BE2C (cell line): ENCODE measurements at regions not wholly inside any gene's neighbourhood (a gene's known extent, or its start where the extent isn't known, plus 50 kb on each side); places are given as distances from the start of the nearest gene placed in this dataset.

Source experiments
- DNase-seq: peaks from one replicate; pipeline ENCODE4 v3.0.0-alpha.2; 2020
- H3K27me3 ChIP-seq: fragments of 250-450 bp; sonication (Bioruptor Pico); 2 replicates; pipeline ENCODE4 v1.5.1; 2020; ENCODE audit warnings: mild to moderate bottlenecking
- H3K36me3 ChIP-seq: fragments of 250-450 bp; sonication (Bioruptor Pico); 2 replicates; pipeline ENCODE4 v1.5.1; 2020; ENCODE audit warnings: mild to moderate bottlenecking
- H3K4me1 ChIP-seq: fragments of 250-450 bp; sonication (Bioruptor Pico); 2 replicates; pipeline ENCODE4 v1.5.1; 2020
- H3K4me3 ChIP-seq: 2 replicates; pipeline ENCODE4 v1.5.1; 2011; ENCODE audit warnings: low read depth, low read length
- H3K9me3 ChIP-seq: fragments of 250-450 bp; sonication (Bioruptor Pico); 2 replicates; pipeline ENCODE4 v1.5.1; 2020
- TF ChIP-seq, protein P1 (sequence below): IDR thresholded peaks from 2 replicates; pipeline ENCODE4 v1.5.1; 2012; ENCODE audit warnings: mild to moderate bottlenecking, low read depth, low read length

DNA sequence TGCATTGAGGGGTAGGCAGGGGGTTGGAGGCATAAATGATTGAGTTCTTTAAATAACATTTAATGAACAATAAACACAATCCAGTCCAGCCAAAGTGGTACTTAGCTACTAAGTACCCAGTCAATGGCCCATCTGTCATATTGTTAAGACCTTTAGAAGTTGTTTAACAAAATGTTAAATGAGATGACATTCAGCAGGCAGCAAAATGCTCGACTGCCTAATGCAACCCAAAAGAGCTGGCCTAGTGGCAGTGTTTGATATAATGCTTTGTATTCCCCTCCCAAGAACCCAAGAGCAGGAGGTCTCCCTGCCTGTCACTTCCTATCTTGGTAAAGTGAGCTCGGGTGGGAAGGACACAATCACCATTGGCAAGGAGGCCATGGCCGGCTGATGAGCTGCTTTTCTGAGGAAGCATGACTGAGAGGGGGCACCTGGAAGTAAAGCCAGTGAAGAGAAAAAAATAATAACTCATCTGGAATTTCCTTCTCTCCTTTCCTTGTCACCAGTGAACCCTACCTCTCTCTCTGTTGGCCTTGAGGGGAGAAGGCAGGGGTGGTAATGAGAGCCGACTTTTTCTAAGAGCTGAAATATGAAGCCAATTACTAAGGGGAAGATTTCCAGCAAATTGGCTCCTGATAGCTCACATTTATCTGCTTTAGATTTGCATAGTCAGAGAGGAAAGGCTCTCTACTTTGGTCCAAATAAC is 140.6 kb downstream of the C1D start:
- Histone ChIP-seq H3K4me3 (no peak overlapping the region), H3K9me3 (no peaks in the 10 kb centered on the region), H3K4me1 (no peaks in the 10 kb centered on the region), H3K27me3 (no peaks in the 10 kb centered on the region), H3K36me3 (no peaks in the 10 kb centered on the region)
- TF ChIP-seq, protein P1, sequence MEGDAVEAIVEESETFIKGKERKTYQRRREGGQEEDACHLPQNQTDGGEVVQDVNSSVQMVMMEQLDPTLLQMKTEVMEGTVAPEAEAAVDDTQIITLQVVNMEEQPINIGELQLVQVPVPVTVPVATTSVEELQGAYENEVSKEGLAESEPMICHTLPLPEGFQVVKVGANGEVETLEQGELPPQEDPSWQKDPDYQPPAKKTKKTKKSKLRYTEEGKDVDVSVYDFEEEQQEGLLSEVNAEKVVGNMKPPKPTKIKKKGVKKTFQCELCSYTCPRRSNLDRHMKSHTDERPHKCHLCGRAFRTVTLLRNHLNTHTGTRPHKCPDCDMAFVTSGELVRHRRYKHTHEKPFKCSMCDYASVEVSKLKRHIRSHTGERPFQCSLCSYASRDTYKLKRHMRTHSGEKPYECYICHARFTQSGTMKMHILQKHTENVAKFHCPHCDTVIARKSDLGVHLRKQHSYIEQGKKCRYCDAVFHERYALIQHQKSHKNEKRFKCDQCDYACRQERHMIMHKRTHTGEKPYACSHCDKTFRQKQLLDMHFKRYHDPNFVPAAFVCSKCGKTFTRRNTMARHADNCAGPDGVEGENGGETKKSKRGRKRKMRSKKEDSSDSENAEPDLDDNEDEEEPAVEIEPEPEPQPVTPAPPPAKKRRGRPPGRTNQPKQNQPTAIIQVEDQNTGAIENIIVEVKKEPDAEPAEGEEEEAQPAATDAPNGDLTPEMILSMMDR = no peak
- no peak for DNase-seq

DNA sequence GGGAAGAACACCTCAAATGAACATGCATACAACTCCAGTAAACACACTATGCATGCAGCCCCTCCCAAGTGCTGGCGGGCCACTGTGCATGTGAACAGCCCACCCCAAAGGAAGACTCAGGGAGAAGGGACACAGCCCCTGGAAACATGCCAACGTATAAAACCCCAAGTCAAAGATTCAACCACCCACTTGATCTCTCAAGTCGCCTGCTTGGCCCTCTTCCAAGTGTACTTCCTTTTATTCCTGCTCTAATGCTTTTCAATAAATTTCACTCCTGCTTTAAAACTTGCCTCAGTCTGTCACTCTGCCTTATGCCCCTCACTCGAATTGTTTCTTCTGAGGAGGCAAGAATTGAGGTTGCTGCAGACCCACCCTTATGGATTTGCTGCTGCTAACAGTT is 139.1 kb downstream of the C1D start:
- Histone ChIP-seq H3K36me3 (no peaks in the 10 kb centered on the region), H3K4me1 (no peaks in the 10 kb centered on the region), H3K27me3 (no peaks in the 10 kb centered on the region), H3K4me3 (no peak overlapping the region), H3K9me3 (no peaks in the 10 kb centered on the region)
- TF ChIP-seq, protein P1 = no peak
- DNase-seq = no peak

DNA sequence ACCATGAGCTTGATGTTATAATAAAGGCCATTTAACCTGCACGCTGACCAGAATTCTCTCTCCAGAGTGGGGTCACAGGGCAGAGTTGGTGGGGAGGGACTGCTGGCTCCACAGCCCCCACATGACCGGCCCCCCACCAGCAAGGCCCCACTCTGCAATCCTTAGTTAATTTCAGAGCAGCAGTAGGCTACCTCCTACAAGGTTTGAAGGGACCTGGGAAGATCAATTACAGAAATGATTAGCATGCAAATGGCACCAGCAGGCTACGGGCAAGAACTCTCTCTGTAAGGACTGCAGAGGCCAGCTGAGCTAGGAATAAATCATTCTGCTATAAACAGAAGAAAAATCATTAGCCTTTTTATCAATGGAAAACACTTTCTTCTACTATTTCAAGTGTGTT is 135.3 kb downstream of the C1D start:
- DNase-seq = no peak
- TF ChIP-seq, protein P1 = no peak
- no peaks in the 10 kb centered on the region for H3K36me3 ChIP-seq
- no peaks in the 10 kb centered on the region for H3K9me3 ChIP-seq
- H3K27me3 ChIP-seq = no peaks in the 10 kb centered on the region
- H3K4me1 ChIP-seq = no peaks in the 10 kb centered on the region
- H3K4me3 ChIP-seq = no peak overlapping the region

DNA sequence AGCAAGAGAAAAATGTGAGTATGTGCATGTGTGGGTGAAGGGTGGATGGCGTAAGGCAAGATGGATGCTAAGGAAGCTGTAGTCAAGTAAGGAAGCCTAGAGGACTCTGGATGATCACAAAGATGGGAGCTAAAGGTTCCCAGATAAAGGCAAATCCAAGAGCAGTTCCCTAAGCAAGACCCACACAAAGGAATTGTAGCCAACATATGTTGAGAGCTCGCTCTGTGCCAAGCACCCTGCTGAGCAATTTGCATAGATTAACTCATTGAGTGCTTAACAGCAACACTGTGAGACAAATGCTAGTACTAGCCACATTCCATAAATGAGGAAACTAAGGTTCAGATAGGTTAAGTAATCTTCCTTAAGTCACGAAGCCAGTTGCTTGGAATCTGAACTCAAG is 132.6 kb downstream of the C1D start:
- Histone ChIP-seq H3K27me3 (no peaks in the 10 kb centered on the region), H3K9me3 (no peaks in the 10 kb centered on the region), H3K4me3 (no peak overlapping the region), H3K4me1 (no peaks in the 10 kb centered on the region), H3K36me3 (no peaks in the 10 kb centered on the region)
- TF ChIP-seq, protein P1 = no peak
- no peak for DNase-seq

DNA sequence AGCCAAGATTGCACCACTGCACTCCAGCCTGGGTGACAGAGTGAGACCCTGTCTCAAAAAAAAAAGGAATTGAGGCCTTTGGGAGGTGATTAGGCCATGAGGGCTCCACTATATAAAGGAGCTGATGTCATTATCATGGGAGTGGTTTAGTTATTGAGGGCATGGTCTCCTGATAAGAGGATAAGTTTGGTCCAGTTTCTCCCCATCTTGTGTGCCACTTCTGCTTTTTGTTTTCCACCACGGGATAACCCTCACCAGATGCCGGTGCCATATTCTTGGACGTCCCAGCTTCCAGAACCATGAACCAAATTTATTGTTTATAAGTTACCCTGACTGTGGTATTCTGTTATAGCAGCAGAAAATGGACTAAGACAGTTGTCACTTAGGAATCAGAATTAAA is 125.8 kb downstream of the C1D start:
- Histone ChIP-seq H3K27me3 (no peaks in the 10 kb centered on the region), H3K4me1 (no peaks in the 10 kb centered on the region), H3K4me3 (no peak overlapping the region), H3K9me3 (no peaks in the 10 kb centered on the region), H3K36me3 (no peaks in the 10 kb centered on the region)
- TF ChIP-seq, protein P1 = no peak
- no peak for DNase-seq

DNA sequence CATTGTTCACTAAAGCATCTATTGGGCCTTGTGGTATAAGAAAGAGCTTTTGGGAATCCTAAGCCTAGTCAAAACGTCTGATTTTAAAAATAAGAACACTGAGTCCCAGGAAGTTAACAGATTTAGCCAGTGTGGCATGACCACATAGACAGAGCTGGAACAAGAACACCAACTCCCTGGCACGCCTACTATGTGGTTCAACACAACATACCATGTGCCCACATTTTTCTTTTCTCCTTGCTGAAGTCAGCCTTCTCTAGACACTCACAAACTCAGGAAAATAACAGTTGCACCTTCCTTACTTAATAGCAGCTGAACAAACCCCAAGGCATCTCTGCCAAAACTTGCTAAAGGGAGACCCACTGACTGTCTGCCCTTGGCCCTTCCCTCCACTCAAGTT is 124.8 kb downstream of the C1D start:
- no peaks in the 10 kb centered on the region for H3K9me3 ChIP-seq
- TF ChIP-seq, protein P1 = no peak
- DNase-seq = no peak
- no peaks in the 10 kb centered on the region for H3K27me3 ChIP-seq
- no peaks in the 10 kb centered on the region for H3K4me1 ChIP-seq
- H3K36me3 ChIP-seq = no peaks in the 10 kb centered on the region
- no peak overlapping the region for H3K4me3 ChIP-seq
